Naive thymus-derived CD4-positive, alpha-beta T cell (primary cell): ENCODE measurements at regions not wholly inside any gene's neighbourhood (a gene's known extent, or its start where the extent isn't known, plus 50 kb on each side); places are given as distances from the start of the nearest gene placed in this dataset.

Experiments used
- ATAC-seq: fragments of 150-1000 bp; cut with Tn5 transposase; 2 replicates; pipeline ENCODE4 v1.10.0; 2021; ENCODE audit warnings: mild to moderate bottlenecking, moderate library complexity
- CTCF ChIA-PET: fragments of 350-600 bp; sonication (Branson Sonifier 250); formaldehyde crosslinking; loops from one replicate; lab custom pipeline; 2021; ENCODE audit warnings: antibody characterized with exemption; lab: Charles Lee
- POLR2A ChIA-PET: fragments of 350-600 bp; sonication (Branson Sonifier 250); formaldehyde crosslinking; loops from one replicate; lab custom pipeline; 2021; ENCODE audit warnings: antibody characterized with exemption, inconsistent platforms; lab: Charles Lee
- DNase-seq, 9 donors: peaks; one replicate each; pipeline versions ENCODE4 v3.0.0 to v3.0.0-alpha.2; 2020 to 2022; ENCODE audit warnings: mixed read lengths in 1 of 9
- H3K27ac ChIP-seq: one replicate; pipeline ENCODE4 v1.7.0; 2013; ENCODE audit warnings: mild to moderate bottlenecking, low read depth, low read length, moderate library complexity
- H3K27me3 ChIP-seq, 2 donors: one replicate each; pipeline ENCODE4 v1.7.0; 2013; ENCODE audit warnings: low read length in 2 of 2, mild to moderate bottlenecking in 2 of 2, moderate library complexity in 2 of 2; ENCODE audit not compliant: control insufficient read depth in 2 of 2, insufficient read depth in 2 of 2
- H3K36me3 ChIP-seq, 3 experiments: 1 replicate in 2 of 3; 2 replicates in 1 of 3; pipeline ENCODE4 v1.7.0; 2013; ENCODE audit warnings: low read length in 3 of 3, mild to moderate bottlenecking in 3 of 3, moderate library complexity in 1 of 3; ENCODE audit not compliant: insufficient read depth in 3 of 3, control insufficient read depth in 2 of 3
- H3K4me1 ChIP-seq, 2 donors: one replicate each; pipeline ENCODE4 v1.7.0; 2013; ENCODE audit warnings: low read length in 2 of 2, mild to moderate bottlenecking in 2 of 2, moderate library complexity in 1 of 2; ENCODE audit not compliant: control insufficient read depth in 2 of 2, insufficient read depth in 2 of 2
- H3K4me3 ChIP-seq: 2 replicates; pipeline ENCODE4 v1.7.0; 2013; ENCODE audit warnings: mild to moderate bottlenecking, low read length
- H3K9me3 ChIP-seq, 3 experiments: 1 replicate in 2 of 3; 2 replicates in 1 of 3; pipeline ENCODE4 v1.7.0; 2013; ENCODE audit warnings: low read length in 3 of 3; ENCODE audit not compliant: control insufficient read depth in 2 of 3
- H3K27ac Mint-ChIP-seq, 9 donors: one replicate each; pipeline ENCODE4 v1.8.0; 2020 to 2022; ENCODE audit warnings: mixed read lengths in 9 of 9, mild to moderate bottlenecking in 8 of 9, moderate library complexity in 5 of 9, inconsistent platforms in 2 of 9
- H3K27me3 Mint-ChIP-seq, 5 donors: one replicate each; pipeline ENCODE4 v1.8.0; 2021 to 2022; ENCODE audit warnings: mixed read lengths in 5 of 5, mild to moderate bottlenecking in 1 of 5
- H3K36me3 Mint-ChIP-seq, 5 donors: one replicate each; pipeline ENCODE4 v1.8.0; 2020 to 2022; ENCODE audit warnings: mixed read lengths in 5 of 5, mild to moderate bottlenecking in 3 of 5, inconsistent platforms in 1 of 5
- H3K4me1 Mint-ChIP-seq, 7 donors: one replicate each; pipeline ENCODE4 v1.8.0; 2020 to 2022; ENCODE audit warnings: mixed read lengths in 7 of 7, mild to moderate bottlenecking in 3 of 7, inconsistent platforms in 1 of 7
- H3K4me3 Mint-ChIP-seq, 10 donors: one replicate each; pipeline ENCODE4 v1.8.0; 2020 to 2022; ENCODE audit warnings: mild to moderate bottlenecking in 10 of 10, mixed read lengths in 10 of 10, moderate library complexity in 6 of 10, inconsistent platforms in 2 of 10
- H3K9me3 Mint-ChIP-seq, 11 donors: one replicate each; pipeline ENCODE4 v1.8.0; 2020 to 2022; ENCODE audit warnings: mixed read lengths in 11 of 11, mild to moderate bottlenecking in 4 of 11, inconsistent platforms in 1 of 11, moderate library complexity in 1 of 11
- intact Hi-C, 2 donors: fragments of 100-400 bp; cut with micrococcal nuclease; formaldehyde crosslinking; loops; one replicate each; pipeline ENCODE4 v1.15.1; 2023

GRCh38 chr13:52955472-52955874 lies 73.1 kb upstream of the OLFM4 start:
- Mint-ChIP-seq H3K9me3 (peaks cover 0 to 3% (median 0%) of the 10 kb centered on the region in 11 donors), H3K36me3 (no peaks in the 10 kb centered on the region), H3K27ac (no peak overlapping the region), H3K4me1 (no peaks in the 10 kb centered on the region), H3K27me3 (peaks cover 0 to 9% (median 0%) of the 10 kb centered on the region in 5 donors), H3K4me3 (no peak overlapping the region)
- no peak overlapping the region for H3K27ac ChIP-seq
- no peak overlapping the region for H3K4me3 ChIP-seq
- ATAC-seq (no peak), DNase-seq (no peak)
- no peaks in the 10 kb centered on the region for H3K4me1 ChIP-seq
- CTCF ChIA-PET: no interaction called here
- no peaks in the 10 kb centered on the region for H3K27me3 ChIP-seq
- no peaks in the 10 kb centered on the region for H3K36me3 ChIP-seq
- POLR2A ChIA-PET: no interaction called here
- no peaks in the 10 kb centered on the region for H3K9me3 ChIP-seq
- intact Hi-C loops: no loop called here

GRCh38 chr13:52954838-52955237 lies 73.8 kb upstream of the OLFM4 start:
- Histone ChIP-seq H3K36me3 (no peaks in the 10 kb centered on the region), H3K27me3 (no peaks in the 10 kb centered on the region), H3K4me1 (no peaks in the 10 kb centered on the region), H3K9me3 (no peaks in the 10 kb centered on the region), H3K27ac (no peak overlapping the region), H3K4me3 (no peak overlapping the region)
- Mint-ChIP-seq H3K27me3 (peaks cover 0 to 9% (median 0%) of the 10 kb centered on the region in 5 donors), H3K9me3 (peaks cover 0 to 3% (median 0%) of the 10 kb centered on the region in 11 donors), H3K4me3 (no peak overlapping the region), H3K4me1 (no peaks in the 10 kb centered on the region), H3K36me3 (no peaks in the 10 kb centered on the region), H3K27ac (no peak overlapping the region)
- intact Hi-C loops: no loop called here
- ATAC-seq (no peak), DNase-seq (no peak)
- ChIA-PET POLR2A (no interaction called here), CTCF (interaction anchor here (0.6 kb wide), 1 partner anchor 17 kb away, joined by 4 read pairs; no protein-coding TSS in a partner anchor)

GRCh38 chr13:52950436-52950956 lies 78.1 kb upstream of the OLFM4 start:
- peaks cover 0 to 16% (median under 1%) of the 10 kb centered on the region in 5 donors for H3K27me3 Mint-ChIP-seq
- H3K4me3 ChIP-seq: no peak overlapping the region
- no peaks in the 10 kb centered on the region for H3K36me3 Mint-ChIP-seq
- no peaks in the 10 kb centered on the region for H3K4me1 Mint-ChIP-seq
- CTCF ChIA-PET: no interaction called here
- no peak for DNase-seq
- H3K9me3 ChIP-seq: no peaks in the 10 kb centered on the region
- POLR2A ChIA-PET: no interaction called here
- no peak for ATAC-seq
- H3K27ac Mint-ChIP-seq: no peak overlapping the region
- no peaks in the 10 kb centered on the region for H3K36me3 ChIP-seq
- peaks cover 0 to 3% (median 0%) of the 10 kb centered on the region in 11 donors for H3K9me3 Mint-ChIP-seq
- no peak overlapping the region for H3K4me3 Mint-ChIP-seq
- H3K27ac ChIP-seq: no peak overlapping the region
- intact Hi-C loops: no loop called here
- no peaks in the 10 kb centered on the region for H3K4me1 ChIP-seq
- no peaks in the 10 kb centered on the region for H3K27me3 ChIP-seq

- peaks cover 0 to 3% (median 0%) of the 10 kb centered on the region in 11 donors for H3K9me3 Mint-ChIP-seq
- DNase-seq (no peak), ATAC-seq (no peak)
- no peaks in the 10 kb centered on the region for H3K4me1 Mint-ChIP-seq
- Histone ChIP-seq H3K27me3 (no peaks in the 10 kb centered on the region), H3K9me3 (no peaks in the 10 kb centered on the region), H3K4me3 (no peak overlapping the region), H3K4me1 (no peaks in the 10 kb centered on the region), H3K36me3 (no peaks in the 10 kb centered on the region), H3K27ac (no peak overlapping the region)
- H3K27ac Mint-ChIP-seq: no peak overlapping the region
- ChIA-PET POLR2A (no interaction called here), CTCF (no interaction called here)
- no peak overlapping the region for H3K4me3 Mint-ChIP-seq
- no peaks in the 10 kb centered on the region for H3K36me3 Mint-ChIP-seq
- peaks cover 0 to 23% (median 8%) of the 10 kb centered on the region in 5 donors for H3K27me3 Mint-ChIP-seq
- intact Hi-C loops: no loop called here
These were observed 78.9 kb upstream of the OLFM4 start for GRCh38 chr13:52949742-52950141.

GRCh38 chr13:52949044-52949443 lies 79.6 kb upstream of the OLFM4 start:
- H3K27me3 ChIP-seq: no peaks in the 10 kb centered on the region
- no peak overlapping the region for H3K4me3 ChIP-seq
- ChIA-PET CTCF (no interaction called here), POLR2A (no interaction called here)
- H3K4me1 Mint-ChIP-seq: no peaks in the 10 kb centered on the region
- no peaks in the 10 kb centered on the region for H3K9me3 ChIP-seq
- H3K9me3 Mint-ChIP-seq: peaks cover 0 to 3% (median 0%) of the 10 kb centered on the region in 11 donors
- no peaks in the 10 kb centered on the region for H3K36me3 ChIP-seq
- H3K27ac Mint-ChIP-seq: no peak overlapping the region
- no peaks in the 10 kb centered on the region for H3K36me3 Mint-ChIP-seq
- no peaks in the 10 kb centered on the region for H3K4me1 ChIP-seq
- H3K27me3 Mint-ChIP-seq: peaks cover 0 to 25% (median 10%) of the 10 kb centered on the region in 5 donors
- no peak for DNase-seq
- H3K27ac ChIP-seq: no peak overlapping the region
- intact Hi-C loops: no loop called here
- no peak for ATAC-seq
- H3K4me3 Mint-ChIP-seq: no peak overlapping the region

GRCh38 chr13:52947921-52948373 lies 80.7 kb upstream of the OLFM4 start:
- no peak overlapping the region for H3K27ac Mint-ChIP-seq
- no peak overlapping the region for H3K4me3 Mint-ChIP-seq
- H3K27me3 ChIP-seq: no peaks in the 10 kb centered on the region
- no peak for DNase-seq
- H3K36me3 ChIP-seq: no peaks in the 10 kb centered on the region
- H3K27ac ChIP-seq: no peak overlapping the region
- no peaks in the 10 kb centered on the region for H3K9me3 Mint-ChIP-seq
- intact Hi-C loops: no loop called here
- peaks cover 0 to 29% (median 10%) of the 10 kb centered on the region in 5 donors for H3K27me3 Mint-ChIP-seq
- H3K4me3 ChIP-seq: no peak overlapping the region
- ChIA-PET CTCF (no interaction called here), POLR2A (no interaction called here)
- H3K4me1 Mint-ChIP-seq: no peaks in the 10 kb centered on the region
- H3K9me3 ChIP-seq: no peaks in the 10 kb centered on the region
- no peaks in the 10 kb centered on the region for H3K36me3 Mint-ChIP-seq
- H3K4me1 ChIP-seq: no peaks in the 10 kb centered on the region
- ATAC-seq: peak; percentile 22

- no peak for DNase-seq
- Histone ChIP-seq H3K4me3 (no peak overlapping the region), H3K4me1 (no peaks in the 10 kb centered on the region), H3K27me3 (no peaks in the 10 kb centered on the region), H3K36me3 (no peaks in the 10 kb centered on the region), H3K27ac (no peak overlapping the region), H3K9me3 (no peaks in the 10 kb centered on the region)
- H3K4me1 Mint-ChIP-seq: no peaks in the 10 kb centered on the region
- H3K36me3 Mint-ChIP-seq: no peaks in the 10 kb centered on the region
- H3K9me3 Mint-ChIP-seq: no peaks in the 10 kb centered on the region
- no peak overlapping the region for H3K4me3 Mint-ChIP-seq
- intact Hi-C loops: no loop called here
- no peak for ATAC-seq
- peaks cover 0 to 29% (median 14%) of the 10 kb centered on the region in 5 donors for H3K27me3 Mint-ChIP-seq
- H3K27ac Mint-ChIP-seq: no peak overlapping the region
- POLR2A ChIA-PET: no interaction called here
- CTCF ChIA-PET: no interaction called here
These were observed 83.3 kb upstream of the OLFM4 start for GRCh38 chr13:52945348-52945747.
